HCT116 (cell line): ENCODE measurements at regions not wholly inside any gene's neighbourhood (a gene's known extent, or its start where the extent isn't known, plus 50 kb on each side); places are given as distances from the start of the nearest gene placed in this dataset.

Experiments used
- ATAC-seq: fragments of 200-7000 bp; cut with Tn5 transposase; 2 replicates; pipeline ENCODE4 v1.9.1; 2020; ENCODE audit warnings: mild to moderate bottlenecking, moderate library complexity
- BruUV-seq: library from RNA; stranded (reverse); fragments of 400-500 nt; replicated peaks from 2 replicates; lab custom pipeline; 2021; lab: Mats Ljungman, UMichigan
- CTCF ChIA-PET: fragments of 300-600 bp; sonication (Branson Sonifier 250); formaldehyde crosslinking; loops from one replicate; lab custom pipeline; 2021; ENCODE audit warnings: antibody characterized with exemption; lab: Charles Lee
- POLR2A ChIA-PET: fragments of 300-600, 350-600 bp; sonication (Branson Sonifier 250); formaldehyde crosslinking; loops from one replicate; lab custom pipeline; 2021; ENCODE audit warnings: antibody characterized with exemption; lab: Charles Lee
- RAD21 ChIA-PET, 2 experiments: fragments of 300-600 bp; sonication (Branson Sonifier 250); formaldehyde crosslinking; loops; one replicate each; lab custom pipeline; 2023; ENCODE audit warnings: low total read pairs in 2 of 2; ENCODE audit not compliant: uncharacterized antibody in 2 of 2, unreplicated experiment in 2 of 2, low non-redundant PET in 1 of 2; lab: Charles Lee
- DNase-seq: peaks from one replicate; pipeline ENCODE4 v3.0.0-alpha.2; 2010; ENCODE audit warnings: low read depth, low spot score
- H2AFZ ChIP-seq: fragments of 200-600 bp; shearing (Covaris generic), sonication (generic); 2 replicates; pipeline ENCODE4 v1.6.1; 2017; ENCODE audit warnings: low read depth, mixed run types, mixed read lengths, antibody characterized with exemption, low read length; ENCODE audit not compliant: poor library complexity, severe bottlenecking
- H3K27ac ChIP-seq: 2 replicates; pipeline ENCODE4 v1.5.1; 2012; ENCODE audit warnings: low read depth, low read length
- H3K27me3 ChIP-seq: fragments of 200-600 bp; sonication (generic); 2 replicates; pipeline ENCODE4 v1.6.1; 2016; ENCODE audit warnings: mixed run types, low read length, mixed read lengths; ENCODE audit not compliant: insufficient read depth
- H3K36me3 ChIP-seq, 2 experiments: fragments of 200-500 bp in 1 of 2; fragments of 200-600 bp in 1 of 2; sonication (Bioruptor generic) in 1 of 2; sonication (generic) in 1 of 2; 2 replicates each; pipeline versions ENCODE4 v1.5.1 to v1.6.1; 2014 to 2016; ENCODE audit warnings: low read length in 2 of 2, inconsistent platforms in 1 of 2, mixed read lengths in 1 of 2, mixed run types in 1 of 2; ENCODE audit not compliant: insufficient read depth in 2 of 2, control insufficient read depth in 1 of 2
- H3K4me1 ChIP-seq, 2 experiments: fragments of 200-600 bp in 1 of 2; sonication (generic) in 1 of 2; 2 replicates each; pipeline versions ENCODE4 v1.5.1 to v1.6.1; 2012 to 2017; ENCODE audit warnings: low read length in 2 of 2, inconsistent platforms in 1 of 2, mild to moderate bottlenecking in 1 of 2, mixed read lengths in 1 of 2, mixed run types in 1 of 2, moderate library complexity in 1 of 2; ENCODE audit not compliant: insufficient read depth in 2 of 2, control insufficient read depth in 1 of 2
- H3K4me2 ChIP-seq: fragments of 200-600 bp; sonication (generic); 2 replicates; pipeline ENCODE4 v1.6.1; 2017; ENCODE audit warnings: mixed run types, low read length, mixed read lengths
- H3K4me3 ChIP-seq, 2 experiments: fragments of 200-600 bp in 1 of 2; sonication (generic) in 1 of 2; replicated peaks in 1 of 2; 2 replicates each; pipeline ENCODE4 v1.5.1; 2011 to 2016; ENCODE audit warnings: low read length in 2 of 2, control low read depth in 1 of 2, low read depth in 1 of 2, mild to moderate bottlenecking in 1 of 2, mixed read lengths in 1 of 2, mixed run types in 1 of 2
- H3K79me2 ChIP-seq: fragments of 200-600 bp; sonication (generic); 2 replicates; pipeline ENCODE4 v1.6.1; 2017; ENCODE audit warnings: mild to moderate bottlenecking, mixed run types, low read length, moderate library complexity, mixed read lengths; ENCODE audit not compliant: insufficient read depth
- H3K9ac ChIP-seq: fragments of 200-600 bp; sonication (generic); 2 replicates; pipeline ENCODE4 v1.6.1; 2016; ENCODE audit warnings: low read length, mixed read lengths
- H3K9me2 ChIP-seq: fragments of 200-600 bp; sonication (generic), shearing (Covaris generic); 2 replicates; pipeline ENCODE4 v1.6.1; 2017; ENCODE audit warnings: mixed run types, mild to moderate bottlenecking, moderate library complexity; ENCODE audit not compliant: insufficient read depth
- H3K9me3 ChIP-seq, 2 experiments: fragments of 200-500 bp in 1 of 2; fragments of 200-600 bp in 1 of 2; sonication (Bioruptor generic) in 1 of 2; sonication (generic) in 1 of 2; 2 replicates each; pipeline ENCODE4 v1.6.1; 2014 to 2017; ENCODE audit warnings: low read length in 2 of 2, mixed read lengths in 2 of 2, inconsistent platforms in 1 of 2, low read depth in 1 of 2, mild to moderate bottlenecking in 1 of 2, mixed run types in 1 of 2, moderate library complexity in 1 of 2; ENCODE audit not compliant: control insufficient read depth in 1 of 2, insufficient read depth in 1 of 2
- H4K20me1 ChIP-seq: fragments of 200-600 bp; sonication (generic), shearing (Covaris generic); 2 replicates; pipeline ENCODE4 v1.6.1; 2017; ENCODE audit warnings: mixed run types, mild to moderate bottlenecking, moderate library complexity; ENCODE audit not compliant: insufficient read depth
- EZH2phosphoT487 ChIP-seq: fragments of 200-600 bp; IDR thresholded peaks from 2 replicates; pipeline ENCODE4 v1.6.1; 2018; ENCODE audit warnings: antibody characterized with exemption, borderline replicate concordance
- POLR2A ChIP-seq: IDR thresholded peaks from 2 replicates; pipeline ENCODE4 v1.7.0; 2011; ENCODE audit warnings: borderline replicate concordance; ENCODE audit not compliant: insufficient read depth, insufficient read length; ENCODE audit errors: extremely low read depth
- POLR2AphosphoS5 ChIP-seq: IDR thresholded peaks from 2 replicates; pipeline ENCODE4 v1.6.1; 2011; ENCODE audit warnings: mild to moderate bottlenecking, low read depth, low read length, moderate library complexity
- SIN3A ChIP-seq: IDR thresholded peaks from 2 replicates; pipeline ENCODE4 v1.6.1; 2012; ENCODE audit warnings: low read depth
- SRF ChIP-seq: IDR thresholded peaks from 2 replicates; pipeline ENCODE4 v1.6.1; 2012; ENCODE audit warnings: low read depth
- TCF7L2 ChIP-seq: IDR thresholded peaks from 2 replicates; pipeline ENCODE4 v1.7.0; 2011; ENCODE audit warnings: borderline replicate concordance, inconsistent platforms; ENCODE audit not compliant: insufficient read depth, insufficient read length; ENCODE audit errors: extremely low read depth
- ZNF274 ChIP-seq: fragments of 200-500 bp; sonication (Bioruptor generic); IDR thresholded peaks from 2 replicates; pipeline ENCODE4 v1.6.1; 2014; ENCODE audit warnings: mild to moderate bottlenecking, low read depth, low read length, inconsistent platforms
- intact Hi-C: fragments of 100-400 bp; cut with micrococcal nuclease; formaldehyde crosslinking; loops from 2 replicates; pipeline ENCODE4 v1.10.0; 2022
- TF ChIP-seq, protein P1 (sequence below): IDR thresholded peaks from 2 replicates; pipeline ENCODE4 v1.6.1; 2012; ENCODE audit warnings: low read depth
- TF ChIP-seq, protein P2 (sequence below): IDR thresholded peaks from 2 replicates; pipeline ENCODE4 v1.6.1; 2011; ENCODE audit warnings: mild to moderate bottlenecking, low read length, moderate library complexity; ENCODE audit not compliant: insufficient replicate concordance; ENCODE audit errors: extremely low read depth

DNA sequence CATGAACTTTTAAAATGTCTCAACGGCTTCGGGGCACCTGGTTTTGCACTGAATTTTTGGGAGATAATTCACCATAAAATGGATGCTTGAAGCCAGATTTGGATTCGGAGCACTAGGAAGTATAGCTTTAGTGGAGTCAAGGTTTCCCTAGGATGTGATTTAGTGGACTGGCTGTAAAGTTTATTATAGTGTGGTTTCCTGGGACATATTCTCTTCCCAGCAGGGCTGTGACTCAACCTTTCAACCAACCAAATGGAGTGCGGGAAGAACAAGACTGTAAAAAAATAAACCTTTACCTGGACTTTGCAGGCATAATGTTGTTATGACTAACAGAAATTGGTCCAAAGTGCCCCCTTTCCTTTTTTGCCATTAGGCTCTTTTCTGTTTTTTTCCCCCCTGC is 327.4 kb upstream of the MAN1A1 start (continued):
- TF ChIP-seq, protein P1, sequence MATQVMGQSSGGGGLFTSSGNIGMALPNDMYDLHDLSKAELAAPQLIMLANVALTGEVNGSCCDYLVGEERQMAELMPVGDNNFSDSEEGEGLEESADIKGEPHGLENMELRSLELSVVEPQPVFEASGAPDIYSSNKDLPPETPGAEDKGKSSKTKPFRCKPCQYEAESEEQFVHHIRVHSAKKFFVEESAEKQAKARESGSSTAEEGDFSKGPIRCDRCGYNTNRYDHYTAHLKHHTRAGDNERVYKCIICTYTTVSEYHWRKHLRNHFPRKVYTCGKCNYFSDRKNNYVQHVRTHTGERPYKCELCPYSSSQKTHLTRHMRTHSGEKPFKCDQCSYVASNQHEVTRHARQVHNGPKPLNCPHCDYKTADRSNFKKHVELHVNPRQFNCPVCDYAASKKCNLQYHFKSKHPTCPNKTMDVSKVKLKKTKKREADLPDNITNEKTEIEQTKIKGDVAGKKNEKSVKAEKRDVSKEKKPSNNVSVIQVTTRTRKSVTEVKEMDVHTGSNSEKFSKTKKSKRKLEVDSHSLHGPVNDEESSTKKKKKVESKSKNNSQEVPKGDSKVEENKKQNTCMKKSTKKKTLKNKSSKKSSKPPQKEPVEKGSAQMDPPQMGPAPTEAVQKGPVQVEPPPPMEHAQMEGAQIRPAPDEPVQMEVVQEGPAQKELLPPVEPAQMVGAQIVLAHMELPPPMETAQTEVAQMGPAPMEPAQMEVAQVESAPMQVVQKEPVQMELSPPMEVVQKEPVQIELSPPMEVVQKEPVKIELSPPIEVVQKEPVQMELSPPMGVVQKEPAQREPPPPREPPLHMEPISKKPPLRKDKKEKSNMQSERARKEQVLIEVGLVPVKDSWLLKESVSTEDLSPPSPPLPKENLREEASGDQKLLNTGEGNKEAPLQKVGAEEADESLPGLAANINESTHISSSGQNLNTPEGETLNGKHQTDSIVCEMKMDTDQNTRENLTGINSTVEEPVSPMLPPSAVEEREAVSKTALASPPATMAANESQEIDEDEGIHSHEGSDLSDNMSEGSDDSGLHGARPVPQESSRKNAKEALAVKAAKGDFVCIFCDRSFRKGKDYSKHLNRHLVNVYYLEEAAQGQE = no peak
- TF ChIP-seq, all 23 proteins: peak for 0

DNA sequence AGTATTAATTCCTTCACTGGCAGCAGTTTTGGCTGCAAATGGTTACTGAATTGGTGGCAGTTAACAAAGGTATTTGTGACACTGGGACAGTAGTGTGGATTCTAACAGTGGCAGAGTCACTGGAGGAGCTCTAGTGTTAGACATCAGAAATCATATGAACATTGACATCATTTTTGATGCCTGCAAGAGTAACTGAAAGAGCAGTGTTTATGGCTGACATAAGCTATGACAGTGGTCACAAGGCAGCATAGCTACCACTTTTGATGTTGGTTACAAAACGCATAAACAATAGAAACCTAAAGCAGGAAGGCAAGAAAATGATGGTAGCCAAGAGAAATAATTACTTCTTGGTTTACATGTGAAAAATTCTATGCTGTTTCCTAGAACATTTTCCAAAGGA is 326.7 kb upstream of the MAN1A1 start:
- ATAC-seq (no peak), DNase-seq (no peak)
- H3K9ac ChIP-seq = no peak overlapping the region
- H3K4me1 ChIP-seq = no peaks in the 10 kb centered on the region
- no peak for TF ChIP-seq POLR2A
- TF ChIP-seq EZH2phosphoT487 = no peak
- TF ChIP-seq, protein P1 = no peak
- TF ChIP-seq POLR2AphosphoS5 = no peak
- no peak for TF ChIP-seq ZNF274
- no peak for TF ChIP-seq SRF
- TF ChIP-seq TCF7L2 = no peak
- TF ChIP-seq, protein P2, sequence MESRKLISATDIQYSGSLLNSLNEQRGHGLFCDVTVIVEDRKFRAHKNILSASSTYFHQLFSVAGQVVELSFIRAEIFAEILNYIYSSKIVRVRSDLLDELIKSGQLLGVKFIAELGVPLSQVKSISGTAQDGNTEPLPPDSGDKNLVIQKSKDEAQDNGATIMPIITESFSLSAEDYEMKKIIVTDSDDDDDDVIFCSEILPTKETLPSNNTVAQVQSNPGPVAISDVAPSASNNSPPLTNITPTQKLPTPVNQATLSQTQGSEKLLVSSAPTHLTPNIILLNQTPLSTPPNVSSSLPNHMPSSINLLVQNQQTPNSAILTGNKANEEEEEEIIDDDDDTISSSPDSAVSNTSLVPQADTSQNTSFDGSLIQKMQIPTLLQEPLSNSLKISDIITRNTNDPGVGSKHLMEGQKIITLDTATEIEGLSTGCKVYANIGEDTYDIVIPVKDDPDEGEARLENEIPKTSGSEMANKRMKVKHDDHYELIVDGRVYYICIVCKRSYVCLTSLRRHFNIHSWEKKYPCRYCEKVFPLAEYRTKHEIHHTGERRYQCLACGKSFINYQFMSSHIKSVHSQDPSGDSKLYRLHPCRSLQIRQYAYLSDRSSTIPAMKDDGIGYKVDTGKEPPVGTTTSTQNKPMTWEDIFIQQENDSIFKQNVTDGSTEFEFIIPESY = no peak
- TF ChIP-seq SIN3A = no peak
- H2AFZ ChIP-seq = no peak overlapping the region
- intact Hi-C loops = no loop called here
- H3K4me2 ChIP-seq = no peak overlapping the region
- no peaks in the 10 kb centered on the region for H4K20me1 ChIP-seq
- no TSS peak for BruUV-seq
- no peaks in the 10 kb centered on the region for H3K79me2 ChIP-seq
- no peaks in the 10 kb centered on the region for H3K27me3 ChIP-seq
- ChIA-PET RAD21 (no interaction called here), CTCF (no interaction called here), POLR2A (no interaction called here)
- H3K27ac ChIP-seq = no peak overlapping the region
- H3K36me3 ChIP-seq = no peaks in the 10 kb centered on the region
- H3K9me2 ChIP-seq = no peaks in the 10 kb centered on the region
- H3K9me3 ChIP-seq = no peaks in the 10 kb centered on the region
- no peak overlapping the region for H3K4me3 ChIP-seq
